GM23338 (cell line): ENCODE measurements at regions not wholly inside any gene's neighbourhood (a gene's known extent, or its start where the extent isn't known, plus 50 kb on each side); places are given as distances from the start of the nearest gene placed in this dataset.
A peak's percentile ranks its signal among the peaks of the same experiment; 100 is the strongest.

Source experiments
- ATAC-seq: fragments of 200-7000 bp; cut with Tn5 transposase; 3 replicates; pipeline ENCODE4 v1.9.1; 2020
- DNase-seq: peaks from one replicate; pipeline ENCODE4 v3.0.0-alpha.2; 2015; ENCODE audit warnings: low spot score
- H2AFZ ChIP-seq: fragments of 200-600 bp; sonication (generic); 2 replicates; pipeline ENCODE4 v1.8.0; 2016; ENCODE audit warnings: antibody characterized with exemption, mild to moderate bottlenecking, moderate library complexity
- H3F3A ChIP-seq: fragments of 200-600 bp; sonication (generic); replicated peaks from 2 replicates; pipeline ENCODE4 v1.8.0; 2017; ENCODE audit warnings: antibody characterized with exemption, mixed run types, low read depth
- H3K27ac ChIP-seq: fragments of 200-600 bp; sonication (generic); 2 replicates; pipeline ENCODE4 v1.6.1; 2016; ENCODE audit warnings: low read depth
- H3K27me3 ChIP-seq: fragments of 200-600 bp; sonication (generic); 2 replicates; pipeline ENCODE4 v1.8.0; 2016; ENCODE audit warnings: mild to moderate bottlenecking, mixed run types, moderate library complexity; ENCODE audit not compliant: insufficient read depth
- H3K36me3 ChIP-seq: fragments of 200-600 bp; sonication (generic); 2 replicates; pipeline ENCODE4 v1.8.0; 2016; ENCODE audit warnings: mild to moderate bottlenecking; ENCODE audit not compliant: insufficient read depth
- H3K4me1 ChIP-seq: fragments of 200-600 bp; sonication (generic); 2 replicates; pipeline ENCODE4 v1.8.0; 2016; ENCODE audit warnings: mild to moderate bottlenecking, moderate library complexity; ENCODE audit not compliant: insufficient read depth
- H3K4me2 ChIP-seq: fragments of 200-600 bp; sonication (generic); 2 replicates; pipeline ENCODE4 v1.7.1; 2017; ENCODE audit warnings: mixed run types
- H3K4me3 ChIP-seq: fragments of 200-600 bp; sonication (generic); 2 replicates; pipeline ENCODE4 v1.6.1; 2016; ENCODE audit warnings: mixed run types
- H3K79me2 ChIP-seq: fragments of 200-600 bp; sonication (generic); replicated peaks from 2 replicates; pipeline ENCODE4 v1.8.0; 2017; ENCODE audit warnings: mild to moderate bottlenecking; ENCODE audit not compliant: insufficient read depth
- H3K9me2 ChIP-seq: fragments of 200-600 bp; sonication (generic); 2 replicates; pipeline ENCODE4 v1.8.0; 2017; ENCODE audit not compliant: insufficient read depth
- H4K20me1 ChIP-seq: fragments of 200-600 bp; sonication (generic); replicated peaks from 2 replicates; pipeline ENCODE4 v1.8.0; 2017; ENCODE audit warnings: mild to moderate bottlenecking; ENCODE audit not compliant: insufficient read depth
- H3K27ac Mint-ChIP-seq: 2 replicates; pipeline ENCODE4 v1.8.0; 2020; ENCODE audit warnings: inconsistent platforms, mild to moderate bottlenecking, moderate library complexity, mixed read lengths
- H3K27me3 Mint-ChIP-seq: 3 replicates; pipeline ENCODE4 v1.8.0; 2022; ENCODE audit warnings: low read depth, mild to moderate bottlenecking, moderate library complexity, mixed read lengths, inconsistent platforms; ENCODE audit not compliant: insufficient read depth, poor library complexity
- H3K36me3 Mint-ChIP-seq: 3 replicates; pipeline ENCODE4 v1.8.0; 2021; ENCODE audit warnings: low read depth, mild to moderate bottlenecking, inconsistent platforms, moderate library complexity, mixed read lengths
- H3K4me1 Mint-ChIP-seq: 3 replicates; pipeline ENCODE4 v1.8.0; 2020; ENCODE audit warnings: mild to moderate bottlenecking, inconsistent platforms, mixed read lengths
- H3K4me3 Mint-ChIP-seq: 3 replicates; pipeline ENCODE4 v1.8.0; 2021; ENCODE audit warnings: moderate library complexity, mild to moderate bottlenecking, inconsistent platforms, mixed read lengths
- H3K9me3 Mint-ChIP-seq: 3 replicates; pipeline ENCODE4 v1.8.0; 2020; ENCODE audit warnings: moderate library complexity, mild to moderate bottlenecking, inconsistent platforms, mixed read lengths
- CREB1 ChIP-seq: fragments of 250-450 bp; sonication (Bioruptor Pico); IDR thresholded peaks from 2 replicates; pipeline ENCODE4 v1.5.0; 2020; ENCODE audit warnings: low read depth, mild to moderate bottlenecking, moderate library complexity
- CTCF ChIP-seq, 2 experiments: fragments of 200-600 bp in 1 of 2; sonication (generic) in 1 of 2; conservative IDR thresholded peaks; 2 replicates each; pipeline versions ENCODE4 v1.5.1 to v1.6.1; 2016 to 2017; ENCODE audit warnings: antibody characterized with exemption in 2 of 2, low read depth in 2 of 2, mild to moderate bottlenecking in 2 of 2, moderate library complexity in 1 of 2
- EZH2phosphoT487 ChIP-seq: fragments of 200-600 bp; sonication (generic); IDR thresholded peaks from one replicate; pipeline ENCODE4 v1.8.1; 2018; ENCODE audit warnings: antibody characterized with exemption; ENCODE audit not compliant: unreplicated experiment
- JUNB ChIP-seq: IDR thresholded peaks from one replicate; pipeline ENCODE4 v1.6.1; 2016; ENCODE audit warnings: antibody characterized with exemption; ENCODE audit not compliant: unreplicated experiment
- NANOG ChIP-seq: IDR thresholded peaks from 2 replicates; pipeline ENCODE4 v1.6.1; 2016; ENCODE audit warnings: antibody characterized with exemption, borderline replicate concordance
- POLR2AphosphoS5 ChIP-seq: IDR thresholded peaks from 2 replicates; pipeline ENCODE4 v1.6.1; 2016; ENCODE audit warnings: antibody characterized with exemption, low read depth
- STAT1 ChIP-seq: IDR thresholded peaks from one replicate; pipeline ENCODE4 v1.6.1; 2016; ENCODE audit warnings: antibody characterized with exemption; ENCODE audit not compliant: unreplicated experiment
- ZNF114 ChIP-seq: fragments of 250-450 bp; sonication (Bioruptor Pico); IDR thresholded peaks from 2 replicates; pipeline ENCODE4 v1.5.0; 2020; ENCODE audit warnings: mild to moderate bottlenecking, moderate library complexity
- ZNF331 ChIP-seq: fragments of 250-450 bp; sonication (Bioruptor Pico); IDR thresholded peaks from 2 replicates; pipeline ENCODE4 v1.5.0; 2020; ENCODE audit warnings: low read depth, mild to moderate bottlenecking, moderate library complexity
- ZNF462 ChIP-seq: fragments of 250-450 bp; sonication (Bioruptor Pico); IDR thresholded peaks from 2 replicates; pipeline ENCODE4 v1.5.0; 2020; ENCODE audit warnings: mild to moderate bottlenecking, moderate library complexity
- TF ChIP-seq, protein P1 (sequence below): IDR thresholded peaks from one replicate; pipeline ENCODE4 v1.6.1; 2018; ENCODE audit warnings: antibody characterized with exemption; ENCODE audit not compliant: unreplicated experiment

- no peak overlapping the region for H3K27ac Mint-ChIP-seq
- H3K27me3 Mint-ChIP-seq, result no peaks in the 10 kb centered on the region
- peak; percentile 21 for DNase-seq
- Histone ChIP-seq H3K79me2 (no peaks in the 10 kb centered on the region), H3K4me1 (peaks cover 23% of the 10 kb centered on the region), H2AFZ (peak overlapping the region; percentile 43; the same call in 1 of the 2 replicates), H3K36me3 (no peaks in the 10 kb centered on the region), H3K9me2 (0 out of 2 replicates have a peak, but pooled peaks cover 6% of the 10 kb centered on the region), H3F3A (no peaks in the 10 kb centered on the region), H4K20me1 (no peaks in the 10 kb centered on the region), H3K4me3 (no peak overlapping the region), H3K27me3 (no peaks in the 10 kb centered on the region), H3K27ac (no peak overlapping the region), H3K4me2 (no peak overlapping the region)
- ATAC-seq, result no peak
- H3K4me3 Mint-ChIP-seq, result no peak overlapping the region
- no peaks in the 10 kb centered on the region for H3K36me3 Mint-ChIP-seq
- peaks cover 27% of the 10 kb centered on the region for H3K4me1 Mint-ChIP-seq
- TF ChIP-seq NANOG, result no peak
- TF ChIP-seq ZNF331, result no peak
- no peak for TF ChIP-seq JUNB
- no peak for TF ChIP-seq ZNF114
- no peak for TF ChIP-seq CREB1 (CRISPR knock-in tag)
- no peak for TF ChIP-seq STAT1
- TF ChIP-seq EZH2phosphoT487, result no peak
- H3K9me3 Mint-ChIP-seq, result no peaks in the 10 kb centered on the region
Measured at GRCh38 chr15:61499376-61499775, 270.3 kb upstream of the RORA start.

DNA sequence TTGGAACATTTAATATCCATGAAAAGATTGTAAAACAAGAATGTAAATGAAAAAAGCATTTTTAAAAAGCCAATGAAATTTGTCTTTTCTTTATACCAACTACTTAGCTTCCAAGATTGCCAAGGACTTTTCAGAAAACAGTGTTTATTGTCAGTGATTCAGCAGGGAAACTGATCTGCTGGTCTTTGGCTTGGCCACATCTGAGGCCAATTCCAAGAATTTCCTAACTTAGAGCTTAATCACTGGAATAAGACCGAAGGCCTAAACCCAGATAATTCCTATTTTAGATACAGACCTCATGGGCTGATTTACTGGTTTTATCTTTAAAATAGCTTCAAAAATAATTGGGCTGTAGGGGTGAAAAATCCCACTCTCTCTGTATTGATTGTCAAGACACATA lies 260.5 kb upstream of the RORA start:
- Mint-ChIP-seq H3K4me3 (no peak overlapping the region), H3K9me3 (no peaks in the 10 kb centered on the region), H3K4me1 (no peaks in the 10 kb centered on the region), H3K36me3 (no peaks in the 10 kb centered on the region), H3K27me3 (peaks cover under 1% of the 10 kb centered on the region), H3K27ac (no peak overlapping the region)
- Histone ChIP-seq H3K36me3 (no peaks in the 10 kb centered on the region), H3K4me2 (no peak overlapping the region), H2AFZ (no peak overlapping the region), H3F3A (no peaks in the 10 kb centered on the region), H4K20me1 (no peaks in the 10 kb centered on the region), H3K79me2 (no peaks in the 10 kb centered on the region), H3K27ac (no peak overlapping the region), H3K27me3 (no peaks in the 10 kb centered on the region), H3K4me1 (no peaks in the 10 kb centered on the region), H3K9me2 (no peaks in the 10 kb centered on the region), H3K4me3 (no peak overlapping the region)
- ATAC-seq (no peak), DNase-seq (no peak)
- TF ChIP-seq STAT1, result no peak
- TF ChIP-seq, protein P1, sequence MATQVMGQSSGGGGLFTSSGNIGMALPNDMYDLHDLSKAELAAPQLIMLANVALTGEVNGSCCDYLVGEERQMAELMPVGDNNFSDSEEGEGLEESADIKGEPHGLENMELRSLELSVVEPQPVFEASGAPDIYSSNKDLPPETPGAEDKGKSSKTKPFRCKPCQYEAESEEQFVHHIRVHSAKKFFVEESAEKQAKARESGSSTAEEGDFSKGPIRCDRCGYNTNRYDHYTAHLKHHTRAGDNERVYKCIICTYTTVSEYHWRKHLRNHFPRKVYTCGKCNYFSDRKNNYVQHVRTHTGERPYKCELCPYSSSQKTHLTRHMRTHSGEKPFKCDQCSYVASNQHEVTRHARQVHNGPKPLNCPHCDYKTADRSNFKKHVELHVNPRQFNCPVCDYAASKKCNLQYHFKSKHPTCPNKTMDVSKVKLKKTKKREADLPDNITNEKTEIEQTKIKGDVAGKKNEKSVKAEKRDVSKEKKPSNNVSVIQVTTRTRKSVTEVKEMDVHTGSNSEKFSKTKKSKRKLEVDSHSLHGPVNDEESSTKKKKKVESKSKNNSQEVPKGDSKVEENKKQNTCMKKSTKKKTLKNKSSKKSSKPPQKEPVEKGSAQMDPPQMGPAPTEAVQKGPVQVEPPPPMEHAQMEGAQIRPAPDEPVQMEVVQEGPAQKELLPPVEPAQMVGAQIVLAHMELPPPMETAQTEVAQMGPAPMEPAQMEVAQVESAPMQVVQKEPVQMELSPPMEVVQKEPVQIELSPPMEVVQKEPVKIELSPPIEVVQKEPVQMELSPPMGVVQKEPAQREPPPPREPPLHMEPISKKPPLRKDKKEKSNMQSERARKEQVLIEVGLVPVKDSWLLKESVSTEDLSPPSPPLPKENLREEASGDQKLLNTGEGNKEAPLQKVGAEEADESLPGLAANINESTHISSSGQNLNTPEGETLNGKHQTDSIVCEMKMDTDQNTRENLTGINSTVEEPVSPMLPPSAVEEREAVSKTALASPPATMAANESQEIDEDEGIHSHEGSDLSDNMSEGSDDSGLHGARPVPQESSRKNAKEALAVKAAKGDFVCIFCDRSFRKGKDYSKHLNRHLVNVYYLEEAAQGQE, result no peak
- TF ChIP-seq NANOG, result no peak
- no peak for TF ChIP-seq POLR2AphosphoS5
- no peak for TF ChIP-seq CREB1 (CRISPR knock-in tag)
- no peak for TF ChIP-seq ZNF331
- TF ChIP-seq ZNF114, result no peak
- TF ChIP-seq CTCF (conservative IDR thresholded peaks at IDR 0.05; ENCODE audit: low read depth in 2 of 2), result no peak
- no peak for TF ChIP-seq ZNF462
- TF ChIP-seq JUNB, result no peak
